ENCODE measurements at regions not wholly inside any gene's neighbourhood (a gene's known extent, or its start where the extent isn't known, plus 50 kb on each side); places are given as distances from the start of the nearest gene placed in this dataset.
A peak's percentile ranks its signal among the peaks of the same experiment; 100 is the strongest.

DNA sequence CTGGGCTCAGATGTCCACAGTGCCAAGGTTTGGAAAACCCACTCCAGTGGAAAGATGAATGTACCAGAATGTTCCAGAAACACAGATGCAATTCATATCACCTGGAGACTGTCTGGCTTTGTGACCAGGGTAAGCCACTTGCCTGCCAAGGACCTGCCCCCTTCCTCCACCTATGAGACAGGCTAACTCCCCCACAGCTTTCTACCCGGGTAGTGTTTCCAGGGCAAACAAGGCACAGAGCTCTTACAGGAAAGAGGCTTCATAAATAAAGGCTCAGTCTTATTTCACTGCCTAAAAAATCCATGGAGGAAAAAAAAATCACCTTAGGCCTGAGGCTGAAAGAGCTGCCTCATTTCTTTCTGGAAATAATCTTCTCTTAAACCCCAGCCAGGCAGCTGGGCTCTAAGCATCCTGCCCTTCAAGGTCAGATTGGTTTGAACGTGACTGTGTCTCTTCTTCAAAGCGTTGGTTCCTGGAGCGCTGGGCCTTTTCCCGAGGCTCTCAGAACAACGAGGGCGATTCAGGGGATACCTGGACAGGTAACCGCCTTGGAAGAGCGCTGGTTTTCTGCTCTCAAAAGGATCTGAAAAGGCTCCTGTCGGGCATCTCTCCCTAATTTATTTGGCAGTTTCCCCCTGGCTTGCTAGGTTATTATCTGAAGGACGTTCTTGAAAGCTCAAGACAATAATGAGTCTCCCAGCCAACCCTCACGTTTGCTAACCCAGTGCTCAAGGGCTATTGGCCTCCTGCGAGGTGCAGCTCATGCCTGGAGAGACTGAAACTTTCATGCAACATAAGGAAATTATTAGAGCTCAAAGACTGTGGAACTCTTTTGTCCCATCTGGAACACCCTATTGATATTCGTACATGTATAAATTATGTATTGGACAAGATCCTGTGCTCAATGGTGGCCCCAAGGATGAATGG is 199.2 kb upstream of the PMEPA1 start:
- Histone ChIP-seq H3K27me3 (ENCODE audit: insufficient read depth, poor library complexity, severe bottlenecking) (no peaks in the 10 kb centered on the region), H3K27ac (ENCODE audit: poor library complexity, severe bottlenecking) (no peak overlapping the region), H3K9me3 (ENCODE audit: severe bottlenecking) (no peaks in the 10 kb centered on the region), H3K4me3 (ENCODE audit: severe bottlenecking) (no peak overlapping the region), H3K4me1 (ENCODE audit: insufficient read depth, poor library complexity, severe bottlenecking) (peaks cover 11% of the 10 kb centered on the region), H3K36me3 (ENCODE audit: low read depth) (no peaks in the 10 kb centered on the region)
- TF ChIP-seq, protein P1, sequence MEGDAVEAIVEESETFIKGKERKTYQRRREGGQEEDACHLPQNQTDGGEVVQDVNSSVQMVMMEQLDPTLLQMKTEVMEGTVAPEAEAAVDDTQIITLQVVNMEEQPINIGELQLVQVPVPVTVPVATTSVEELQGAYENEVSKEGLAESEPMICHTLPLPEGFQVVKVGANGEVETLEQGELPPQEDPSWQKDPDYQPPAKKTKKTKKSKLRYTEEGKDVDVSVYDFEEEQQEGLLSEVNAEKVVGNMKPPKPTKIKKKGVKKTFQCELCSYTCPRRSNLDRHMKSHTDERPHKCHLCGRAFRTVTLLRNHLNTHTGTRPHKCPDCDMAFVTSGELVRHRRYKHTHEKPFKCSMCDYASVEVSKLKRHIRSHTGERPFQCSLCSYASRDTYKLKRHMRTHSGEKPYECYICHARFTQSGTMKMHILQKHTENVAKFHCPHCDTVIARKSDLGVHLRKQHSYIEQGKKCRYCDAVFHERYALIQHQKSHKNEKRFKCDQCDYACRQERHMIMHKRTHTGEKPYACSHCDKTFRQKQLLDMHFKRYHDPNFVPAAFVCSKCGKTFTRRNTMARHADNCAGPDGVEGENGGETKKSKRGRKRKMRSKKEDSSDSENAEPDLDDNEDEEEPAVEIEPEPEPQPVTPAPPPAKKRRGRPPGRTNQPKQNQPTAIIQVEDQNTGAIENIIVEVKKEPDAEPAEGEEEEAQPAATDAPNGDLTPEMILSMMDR (IDR thresholded peaks at IDR 0.05; ENCODE audit: poor library complexity, severe bottlenecking), result no peak
- ATAC-seq (ENCODE audit: low read depth), result no peak
- DNase-seq (ENCODE audit: low spot score), result no peak

DNA sequence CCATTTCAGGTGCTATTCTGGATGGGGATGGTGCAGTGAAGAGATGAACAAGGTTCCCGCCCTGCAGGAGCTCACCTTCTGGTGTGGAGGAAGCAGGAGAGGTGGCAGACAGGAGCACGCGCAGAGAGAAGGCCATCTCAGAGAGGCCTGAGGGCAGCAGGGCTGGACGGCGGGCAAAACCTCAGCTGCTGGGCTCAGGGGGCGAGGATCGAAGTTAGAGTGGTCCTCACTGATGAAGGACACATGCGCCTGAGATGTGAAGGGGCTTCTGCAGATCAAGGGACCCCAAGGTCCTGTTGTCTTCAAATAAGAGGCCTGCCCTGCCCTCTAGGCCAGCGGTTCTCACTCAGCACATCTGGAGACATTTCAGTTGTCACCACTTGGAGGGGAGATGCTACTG is 198.4 kb upstream of the PMEPA1 start:
- TF ChIP-seq, protein P1 (IDR thresholded peaks at IDR 0.05; ENCODE audit: poor library complexity, severe bottlenecking), result no peak
- Histone ChIP-seq H3K4me1 (ENCODE audit: insufficient read depth, poor library complexity, severe bottlenecking) (peaks cover 11% of the 10 kb centered on the region), H3K36me3 (ENCODE audit: low read depth) (no peaks in the 10 kb centered on the region), H3K27ac (ENCODE audit: poor library complexity, severe bottlenecking) (no peak overlapping the region), H3K9me3 (ENCODE audit: severe bottlenecking) (no peaks in the 10 kb centered on the region), H3K4me3 (ENCODE audit: severe bottlenecking) (no peak overlapping the region), H3K27me3 (ENCODE audit: insufficient read depth, poor library complexity, severe bottlenecking) (no peaks in the 10 kb centered on the region)
- DNase-seq (ENCODE audit: low spot score) (peak; percentile 69), ATAC-seq (ENCODE audit: low read depth) (no peak)

DNA sequence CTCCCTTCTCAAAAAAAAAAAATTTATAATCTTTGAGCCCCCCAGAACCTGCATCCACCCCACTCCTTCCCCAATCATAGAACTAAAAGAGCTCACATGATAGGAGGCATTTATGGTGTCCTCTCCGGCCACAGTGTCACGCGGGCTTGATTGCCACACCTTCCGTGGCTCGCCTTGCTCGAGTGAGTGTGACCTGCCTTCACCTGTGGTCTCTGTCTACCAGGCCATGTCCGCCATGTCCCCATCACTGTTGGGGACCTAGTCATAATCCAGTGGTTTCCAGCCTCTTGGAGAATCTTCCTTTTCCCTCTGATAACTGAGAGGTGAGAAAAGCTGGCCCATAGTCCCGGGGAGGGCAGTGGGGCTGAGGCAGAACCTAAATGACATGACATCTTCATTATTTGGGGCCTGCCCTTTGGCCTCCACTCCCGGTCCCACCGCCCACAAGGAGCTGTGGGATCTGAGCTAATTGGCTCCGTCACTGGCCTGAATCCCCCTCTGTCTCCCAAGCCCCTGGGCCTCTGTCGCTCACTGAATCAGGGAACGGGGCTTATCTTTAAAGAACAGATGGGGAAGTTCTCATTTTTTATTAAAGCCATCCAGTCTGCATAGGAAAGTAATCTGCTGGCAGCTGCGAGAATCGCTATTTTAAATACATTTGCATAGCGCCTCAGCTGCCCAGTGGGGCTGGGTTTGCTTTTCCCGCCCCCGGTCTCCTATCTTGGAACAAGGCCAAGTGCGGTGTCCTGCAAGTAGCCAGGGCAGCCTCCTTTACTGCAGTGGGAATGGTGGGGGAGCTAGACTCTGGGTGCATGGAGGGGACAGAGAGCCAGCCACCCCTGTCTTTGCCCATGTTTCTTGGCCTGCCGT is 197.6 kb upstream of the PMEPA1 start:
- H3K4me1 ChIP-seq (ENCODE audit: insufficient read depth, poor library complexity, severe bottlenecking), result peaks cover 16% of the 10 kb centered on the region
- H3K36me3 ChIP-seq (ENCODE audit: low read depth), result no peaks in the 10 kb centered on the region
- no peaks in the 10 kb centered on the region for H3K27me3 ChIP-seq (ENCODE audit: insufficient read depth, poor library complexity, severe bottlenecking)
- no peak overlapping the region for H3K4me3 ChIP-seq (ENCODE audit: severe bottlenecking)
- TF ChIP-seq, protein P1 (IDR thresholded peaks at IDR 0.05; ENCODE audit: poor library complexity, severe bottlenecking), result no peak
- DNase-seq (ENCODE audit: low spot score) (peak; percentile 78), ATAC-seq (ENCODE audit: low read depth) (no peak)
- no peaks in the 10 kb centered on the region for H3K9me3 ChIP-seq (ENCODE audit: severe bottlenecking)
- H3K27ac ChIP-seq (ENCODE audit: poor library complexity, severe bottlenecking), result no peak overlapping the region

DNA sequence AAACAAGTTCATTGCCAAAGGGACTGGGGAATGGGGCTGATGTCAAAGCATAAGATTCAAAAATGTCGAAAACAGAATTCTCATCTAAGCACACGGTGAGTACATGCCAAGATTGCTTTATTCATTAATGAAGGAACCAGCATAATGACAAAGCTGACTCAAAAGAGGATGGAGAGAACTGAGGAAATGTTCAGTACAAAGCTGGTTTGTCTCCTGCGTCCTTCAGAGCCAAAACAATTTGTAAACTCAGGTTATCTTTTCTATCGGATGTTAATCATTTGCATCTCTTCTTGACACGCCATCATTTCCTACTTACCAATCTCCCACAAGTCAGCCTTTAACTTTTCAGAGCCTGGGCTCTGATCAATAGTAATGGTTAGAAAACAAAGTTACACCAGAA is 195.6 kb upstream of the PMEPA1 start:
- peaks cover 20% of the 10 kb centered on the region for H3K4me1 ChIP-seq (ENCODE audit: insufficient read depth, poor library complexity, severe bottlenecking)
- H3K27me3 ChIP-seq (ENCODE audit: insufficient read depth, poor library complexity, severe bottlenecking), result no peaks in the 10 kb centered on the region
- H3K27ac ChIP-seq (ENCODE audit: poor library complexity, severe bottlenecking), result no peak overlapping the region
- ATAC-seq (ENCODE audit: low read depth), result no peak
- H3K9me3 ChIP-seq (ENCODE audit: severe bottlenecking), result no peaks in the 10 kb centered on the region
- TF ChIP-seq, protein P1 (IDR thresholded peaks at IDR 0.05; ENCODE audit: poor library complexity, severe bottlenecking), result no peak
- no peak overlapping the region for H3K4me3 ChIP-seq (ENCODE audit: severe bottlenecking)
- peak; percentile 2 for DNase-seq (ENCODE audit: low spot score)
- no peaks in the 10 kb centered on the region for H3K36me3 ChIP-seq (ENCODE audit: low read depth)

All from RWPE2 (cell line).